ENCODE measurements at regions not wholly inside any gene's neighbourhood (a gene's known extent, or its start where the extent isn't known, plus 50 kb on each side); places are given as distances from the start of the nearest gene placed in this dataset.

GRCh38 chr10:123443924-123444323, 222.2 kb upstream of the GPR26 start (continued):
- no peak for TF ChIP-seq MGA (IDR thresholded peaks at IDR 0.05)
- no peak for TF ChIP-seq ZNF561 (CRISPR knock-in tag; conservative IDR thresholded peaks at IDR 0.05)
- no peak for TF ChIP-seq ZHX1 (conservative IDR thresholded peaks at IDR 0.05; ENCODE audit: low read length)
- TF ChIP-seq, protein P1, sequence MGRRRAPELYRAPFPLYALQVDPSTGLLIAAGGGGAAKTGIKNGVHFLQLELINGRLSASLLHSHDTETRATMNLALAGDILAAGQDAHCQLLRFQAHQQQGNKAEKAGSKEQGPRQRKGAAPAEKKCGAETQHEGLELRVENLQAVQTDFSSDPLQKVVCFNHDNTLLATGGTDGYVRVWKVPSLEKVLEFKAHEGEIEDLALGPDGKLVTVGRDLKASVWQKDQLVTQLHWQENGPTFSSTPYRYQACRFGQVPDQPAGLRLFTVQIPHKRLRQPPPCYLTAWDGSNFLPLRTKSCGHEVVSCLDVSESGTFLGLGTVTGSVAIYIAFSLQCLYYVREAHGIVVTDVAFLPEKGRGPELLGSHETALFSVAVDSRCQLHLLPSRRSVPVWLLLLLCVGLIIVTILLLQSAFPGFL (CRISPR knock-in tag; IDR thresholded peaks at IDR 0.05): no peak
- no peak for TF ChIP-seq ZNF263 (CRISPR knock-in tag; IDR thresholded peaks at IDR 0.05; ENCODE audit: borderline replicate concordance)
- TF ChIP-seq BCL6 (CRISPR knock-in tag; IDR thresholded peaks at IDR 0.05): no peak
- TF ChIP-seq ZBTB7A (IDR thresholded peaks at IDR 0.05; ENCODE audit: borderline replicate concordance, control insufficient read depth, low read depth, low read length): no peak
